ENCODE measurements at regions not wholly inside any gene's neighbourhood (a gene's known extent, or its start where the extent isn't known, plus 50 kb on each side); places are given as distances from the start of the nearest gene placed in this dataset.

DNA sequence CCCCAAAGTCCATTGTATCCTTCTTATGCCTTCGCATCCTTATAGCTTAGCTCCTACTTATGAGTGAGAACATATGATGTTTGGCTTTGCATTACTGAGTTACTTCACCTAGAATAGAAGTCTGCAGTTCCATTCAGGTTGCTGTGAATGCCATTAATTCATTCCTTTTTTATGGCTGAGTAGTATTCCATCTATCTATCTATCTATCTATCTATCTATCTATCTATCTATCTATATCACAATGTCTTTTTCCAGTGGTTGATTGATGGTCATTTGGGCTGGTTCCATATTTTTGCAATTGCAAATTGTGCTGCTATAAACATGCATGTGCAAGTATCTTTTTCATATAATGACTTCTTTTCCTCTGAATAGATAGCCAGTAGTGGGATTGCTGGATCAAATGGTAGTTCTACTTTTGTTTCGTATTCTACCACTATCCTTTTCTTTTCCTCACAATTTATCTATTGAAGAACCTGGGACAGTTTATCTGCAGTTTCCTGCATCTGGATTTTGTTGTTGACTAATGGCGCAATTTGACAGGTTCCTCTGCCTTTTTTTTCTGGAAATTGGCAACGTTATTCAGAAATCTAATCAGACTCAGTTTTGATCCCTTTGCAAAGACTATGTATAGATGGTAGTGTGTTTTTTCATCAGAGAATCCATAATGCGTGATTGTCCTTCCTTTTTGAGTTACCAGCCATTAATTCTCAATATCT, 287.2 kb downstream of the ARL4A start:
- TF ChIP-seq, protein P1, sequence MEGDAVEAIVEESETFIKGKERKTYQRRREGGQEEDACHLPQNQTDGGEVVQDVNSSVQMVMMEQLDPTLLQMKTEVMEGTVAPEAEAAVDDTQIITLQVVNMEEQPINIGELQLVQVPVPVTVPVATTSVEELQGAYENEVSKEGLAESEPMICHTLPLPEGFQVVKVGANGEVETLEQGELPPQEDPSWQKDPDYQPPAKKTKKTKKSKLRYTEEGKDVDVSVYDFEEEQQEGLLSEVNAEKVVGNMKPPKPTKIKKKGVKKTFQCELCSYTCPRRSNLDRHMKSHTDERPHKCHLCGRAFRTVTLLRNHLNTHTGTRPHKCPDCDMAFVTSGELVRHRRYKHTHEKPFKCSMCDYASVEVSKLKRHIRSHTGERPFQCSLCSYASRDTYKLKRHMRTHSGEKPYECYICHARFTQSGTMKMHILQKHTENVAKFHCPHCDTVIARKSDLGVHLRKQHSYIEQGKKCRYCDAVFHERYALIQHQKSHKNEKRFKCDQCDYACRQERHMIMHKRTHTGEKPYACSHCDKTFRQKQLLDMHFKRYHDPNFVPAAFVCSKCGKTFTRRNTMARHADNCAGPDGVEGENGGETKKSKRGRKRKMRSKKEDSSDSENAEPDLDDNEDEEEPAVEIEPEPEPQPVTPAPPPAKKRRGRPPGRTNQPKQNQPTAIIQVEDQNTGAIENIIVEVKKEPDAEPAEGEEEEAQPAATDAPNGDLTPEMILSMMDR (IDR thresholded peaks at IDR 0.05): no peak
- no peak for TF ChIP-seq POLR2A (IDR thresholded peaks at IDR 0.05)
